Kidney epithelial cell (primary cell): ENCODE measurements at regions not wholly inside any gene's neighbourhood (a gene's known extent, or its start where the extent isn't known, plus 50 kb on each side); places are given as distances from the start of the nearest gene placed in this dataset.

ENCODE experiments used
- DNase-seq: peaks from one replicate; pipeline ENCODE4 v3.0.0-alpha.2; 2010; ENCODE audit warnings: low read depth
- H3K27me3 ChIP-seq: 2 replicates; pipeline ENCODE4 v1.6.0; 2011; ENCODE audit warnings: low read length; ENCODE audit not compliant: control insufficient read depth, insufficient read depth
- H3K36me3 ChIP-seq: 2 replicates; pipeline ENCODE4 v1.5.1; 2011; ENCODE audit warnings: low read length; ENCODE audit not compliant: control insufficient read depth, insufficient read depth
- H3K4me3 ChIP-seq: 2 replicates; pipeline ENCODE4 v1.5.1; 2011; ENCODE audit warnings: low read depth, mild to moderate bottlenecking, control low read depth, low read length
- TF ChIP-seq, protein P1 (sequence below): IDR thresholded peaks from 2 replicates; pipeline ENCODE4 v1.5.1; 2011; ENCODE audit warnings: mild to moderate bottlenecking, moderate library complexity, low read length, control low read depth, inconsistent platforms; ENCODE audit not compliant: insufficient read depth, poor library complexity, severe bottlenecking

DNA sequence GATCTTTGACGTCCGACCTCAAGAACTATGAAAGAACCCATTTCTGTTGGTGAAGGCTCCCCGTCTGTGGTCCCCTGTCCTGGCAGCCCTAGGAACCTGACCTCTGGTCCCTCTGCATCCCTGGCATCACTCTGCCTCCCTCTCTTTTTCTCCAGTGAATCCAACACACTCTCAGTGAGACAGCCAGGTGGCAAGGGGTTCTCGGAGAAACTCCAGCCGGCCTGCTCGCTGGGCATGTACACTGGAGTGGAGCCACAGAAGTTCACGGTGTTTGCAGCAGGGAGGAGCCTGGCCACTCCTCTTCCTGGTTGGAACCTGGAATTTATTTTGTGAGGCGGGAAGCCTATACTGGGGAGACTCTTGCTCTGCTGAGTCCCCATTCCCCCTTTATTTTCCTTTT is 230.2 kb upstream of the AJAP1 start:
- H3K4me3 ChIP-seq = no peak overlapping the region
- H3K27me3 ChIP-seq = no peaks in the 10 kb centered on the region
- TF ChIP-seq, protein P1, sequence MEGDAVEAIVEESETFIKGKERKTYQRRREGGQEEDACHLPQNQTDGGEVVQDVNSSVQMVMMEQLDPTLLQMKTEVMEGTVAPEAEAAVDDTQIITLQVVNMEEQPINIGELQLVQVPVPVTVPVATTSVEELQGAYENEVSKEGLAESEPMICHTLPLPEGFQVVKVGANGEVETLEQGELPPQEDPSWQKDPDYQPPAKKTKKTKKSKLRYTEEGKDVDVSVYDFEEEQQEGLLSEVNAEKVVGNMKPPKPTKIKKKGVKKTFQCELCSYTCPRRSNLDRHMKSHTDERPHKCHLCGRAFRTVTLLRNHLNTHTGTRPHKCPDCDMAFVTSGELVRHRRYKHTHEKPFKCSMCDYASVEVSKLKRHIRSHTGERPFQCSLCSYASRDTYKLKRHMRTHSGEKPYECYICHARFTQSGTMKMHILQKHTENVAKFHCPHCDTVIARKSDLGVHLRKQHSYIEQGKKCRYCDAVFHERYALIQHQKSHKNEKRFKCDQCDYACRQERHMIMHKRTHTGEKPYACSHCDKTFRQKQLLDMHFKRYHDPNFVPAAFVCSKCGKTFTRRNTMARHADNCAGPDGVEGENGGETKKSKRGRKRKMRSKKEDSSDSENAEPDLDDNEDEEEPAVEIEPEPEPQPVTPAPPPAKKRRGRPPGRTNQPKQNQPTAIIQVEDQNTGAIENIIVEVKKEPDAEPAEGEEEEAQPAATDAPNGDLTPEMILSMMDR = no peak
- DNase-seq = no peak
- H3K36me3 ChIP-seq = no peaks in the 10 kb centered on the region

DNA sequence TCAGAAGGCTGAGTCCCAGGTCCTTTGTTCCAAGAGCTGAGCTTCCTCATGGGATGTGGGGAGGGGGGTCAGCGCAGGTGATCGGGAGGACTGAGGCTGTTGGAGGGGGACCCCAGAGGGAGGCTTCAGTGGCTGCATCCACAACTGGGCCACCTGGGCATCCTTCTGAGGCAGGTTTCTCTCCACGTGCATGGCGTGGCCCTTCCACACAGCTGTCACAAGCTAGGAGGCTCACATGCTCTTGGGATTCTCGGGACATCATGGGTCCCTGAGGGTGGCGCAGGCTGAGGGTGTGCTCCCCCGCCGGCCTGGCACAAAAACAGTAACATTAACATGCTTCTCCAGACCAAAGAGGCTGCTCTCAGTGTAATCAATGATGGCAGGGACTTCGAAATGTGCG is 229.6 kb upstream of the AJAP1 start:
- H3K27me3 ChIP-seq = no peaks in the 10 kb centered on the region
- no peak for DNase-seq
- TF ChIP-seq, protein P1 = no peak

DNA sequence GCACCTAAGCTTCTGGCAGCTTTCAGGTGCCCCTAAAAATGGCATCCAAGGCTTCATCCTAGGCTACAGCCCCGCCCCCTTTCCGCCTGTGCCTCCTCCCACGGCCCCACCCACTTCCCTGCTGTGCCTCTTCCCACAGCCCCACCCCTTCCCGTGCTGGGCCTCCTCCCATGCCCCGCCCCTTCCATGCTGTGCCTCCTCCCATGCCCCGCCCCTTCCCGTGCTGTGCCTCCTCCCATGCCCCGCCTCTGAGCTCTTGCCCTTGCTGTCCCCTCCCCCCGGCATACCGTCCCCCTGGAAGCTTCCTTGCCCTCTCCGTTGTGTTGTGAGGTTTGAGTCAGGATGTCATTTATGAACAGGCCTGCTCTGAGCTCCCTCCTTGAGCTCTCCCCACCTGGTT is 228.5 kb upstream of the AJAP1 start:
- Histone ChIP-seq H3K4me3 (no peak overlapping the region), H3K27me3 (no peaks in the 10 kb centered on the region), H3K36me3 (no peaks in the 10 kb centered on the region)
- DNase-seq = no peak
- TF ChIP-seq, protein P1 = no peak

More for the DNA sequence above, 229.6 kb upstream of the AJAP1 start:
- Histone ChIP-seq H3K4me3 (no peak overlapping the region), H3K36me3 (no peaks in the 10 kb centered on the region)

DNA sequence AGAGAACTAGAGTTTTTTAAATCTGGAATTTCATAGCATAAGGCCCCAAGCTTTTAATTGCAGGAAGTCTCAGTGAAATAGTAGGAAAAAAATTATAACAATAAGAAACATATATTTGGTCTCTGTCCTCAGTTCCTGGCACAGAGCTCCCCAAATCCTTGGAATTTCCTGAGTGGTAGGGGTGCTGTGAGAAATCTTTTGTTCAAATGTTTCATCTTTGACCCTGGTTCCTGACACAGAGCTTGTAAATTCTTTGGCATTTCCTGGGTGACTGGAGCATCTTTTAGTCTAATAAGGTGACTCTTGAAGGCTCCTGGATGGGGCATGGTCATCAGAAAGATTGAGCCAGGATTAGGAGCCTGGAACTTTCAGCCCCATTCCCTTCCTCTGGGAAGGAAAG is 225.7 kb upstream of the AJAP1 start:
- Histone ChIP-seq H3K27me3 (no peaks in the 10 kb centered on the region), H3K4me3 (no peak overlapping the region), H3K36me3 (no peaks in the 10 kb centered on the region)
- TF ChIP-seq, protein P1 = no peak
- DNase-seq = no peak

DNA sequence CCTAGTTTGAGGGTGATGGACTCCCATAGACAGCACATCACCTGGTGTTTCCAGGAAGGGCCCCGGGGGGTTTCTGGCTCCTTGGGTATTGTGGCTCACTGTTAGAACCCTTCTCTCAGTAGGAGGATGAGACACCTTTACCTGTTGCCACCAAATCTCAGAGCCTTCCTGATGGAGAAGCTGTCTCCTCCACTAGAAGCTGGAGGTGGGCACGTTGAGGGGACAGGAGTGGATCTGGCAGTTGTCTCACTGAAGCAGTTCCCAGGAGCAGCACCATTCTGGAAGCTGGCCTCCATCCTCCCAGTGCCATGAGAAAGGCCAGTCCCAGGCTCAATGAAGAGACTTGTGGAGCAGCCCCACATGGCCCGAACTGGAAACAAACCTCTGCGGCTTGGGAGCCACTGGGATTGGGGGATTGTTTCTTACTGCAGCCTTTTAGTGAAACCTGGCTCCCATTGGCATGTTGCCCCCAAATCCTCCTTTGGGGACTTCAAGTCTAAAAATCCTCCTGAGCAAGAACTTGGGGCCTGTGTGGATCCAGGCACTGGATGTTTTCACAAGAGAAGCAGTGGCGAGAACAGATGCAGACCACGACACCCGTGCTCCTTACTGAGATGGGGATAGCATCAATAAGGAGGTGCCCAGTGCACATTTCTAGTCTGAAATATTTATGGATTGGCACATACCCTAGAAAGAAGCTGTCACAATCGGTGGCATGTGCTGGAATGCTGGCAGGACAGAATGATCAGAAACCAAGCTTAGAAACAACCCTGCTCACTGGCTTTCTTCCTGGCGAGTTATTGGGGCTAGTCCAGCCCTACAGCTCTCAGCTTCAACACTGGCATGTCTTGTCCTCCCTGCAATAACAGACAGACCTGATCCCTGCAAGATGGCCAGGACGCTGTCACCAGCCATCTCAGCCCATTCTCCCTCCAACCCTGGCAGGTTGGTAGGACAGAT is 223.7 kb upstream of the AJAP1 start:
- no peaks in the 10 kb centered on the region for H3K27me3 ChIP-seq
- H3K4me3 ChIP-seq = no peak overlapping the region
- no peak for DNase-seq
- no peaks in the 10 kb centered on the region for H3K36me3 ChIP-seq
- TF ChIP-seq, protein P1 = no peak

DNA sequence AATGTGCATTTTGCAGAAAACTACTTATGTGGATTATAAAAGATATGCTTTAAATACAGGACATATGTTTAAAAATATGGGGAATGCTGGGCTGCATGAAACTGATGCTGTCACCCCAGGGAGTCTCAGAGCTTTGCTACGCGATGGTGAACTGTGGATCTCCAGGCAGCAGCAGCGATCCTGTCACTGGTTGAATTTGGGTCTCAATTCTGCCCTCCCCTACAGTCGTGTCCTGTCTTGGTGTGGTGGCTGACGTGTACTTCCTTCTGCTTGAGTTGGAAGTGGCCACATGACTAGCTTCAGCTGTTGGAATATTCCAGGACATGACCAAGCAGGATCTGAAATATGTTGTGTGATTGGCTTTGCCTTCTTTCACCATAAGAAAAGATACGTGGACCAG is 222.9 kb upstream of the AJAP1 start:
- H3K36me3 ChIP-seq = no peaks in the 10 kb centered on the region
- TF ChIP-seq, protein P1 = no peak
- DNase-seq = no peak
- no peaks in the 10 kb centered on the region for H3K27me3 ChIP-seq
- no peak overlapping the region for H3K4me3 ChIP-seq
